GM12878 (cell line): ENCODE measurements at regions not wholly inside any gene's neighbourhood (a gene's known extent, or its start where the extent isn't known, plus 50 kb on each side); places are given as distances from the start of the nearest gene placed in this dataset.
A peak's percentile ranks its signal among the peaks of the same experiment; 100 is the strongest.

Experiments
- ATF3 ChIP-seq: IDR thresholded peaks from 2 replicates; pipeline ENCODE4 v1.6.1; 2011; ENCODE audit warnings: low read depth, mild to moderate bottlenecking, low read length, moderate library complexity, borderline replicate concordance; ENCODE audit errors: extremely low read depth
- EED ChIP-seq: sonication (generic); IDR thresholded peaks from 2 replicates; pipeline ENCODE4 v1.6.1; 2016; ENCODE audit warnings: antibody characterized with exemption, low read depth
- EP300 ChIP-seq, 2 experiments: fragments of 150-350 bp in 1 of 2; IDR thresholded peaks; 2 replicates each; pipeline ENCODE4 v1.6.1; 2011 to 2012; ENCODE audit warnings: low read depth in 2 of 2, low read length in 2 of 2, borderline replicate concordance in 1 of 2, improper control_type of control experiment in 1 of 2, inconsistent platforms in 1 of 2; ENCODE audit not compliant: control insufficient read depth in 1 of 2
- IKZF1 ChIP-seq: fragments of 450-650 bp; conservative IDR thresholded peaks from 2 replicates; pipeline ENCODE4 v1.6.1; 2017; ENCODE audit warnings: antibody characterized with exemption, mild to moderate bottlenecking
- JUND ChIP-seq: IDR thresholded peaks from 2 replicates; pipeline ENCODE4 v1.6.1; 2012; ENCODE audit warnings: low read depth, mild to moderate bottlenecking, low read length, improper control_type of control experiment, moderate library complexity
- MEF2A ChIP-seq: IDR thresholded peaks from 2 replicates; pipeline ENCODE4 v1.6.1; 2011; ENCODE audit warnings: low read depth, mild to moderate bottlenecking, low read length, moderate library complexity; ENCODE audit not compliant: insufficient read depth
- MXI1 ChIP-seq: fragments of 150-350 bp; IDR thresholded peaks from 2 replicates; pipeline ENCODE4 v1.6.1; 2011; ENCODE audit warnings: low read depth, mild to moderate bottlenecking, inconsistent platforms, low read length, improper control_type of control experiment
- NBN ChIP-seq: fragments of 450-650 bp; IDR thresholded peaks from 2 replicates; pipeline ENCODE4 v1.6.1; 2016
- POLR2A ChIP-seq: IDR thresholded peaks from 2 replicates; pipeline ENCODE4 v1.6.1; 2011; ENCODE audit warnings: low read depth, mild to moderate bottlenecking, low read length
- RELA ChIP-seq: fragments of 450-650 bp; IDR thresholded peaks from 2 replicates; pipeline ENCODE4 v1.8.0; 2014; ENCODE audit warnings: borderline replicate concordance; ENCODE audit not compliant: partially characterized antibody
- SPI1 ChIP-seq: IDR thresholded peaks from 2 replicates; pipeline ENCODE4 v1.6.1; 2011; ENCODE audit warnings: low read depth, mild to moderate bottlenecking, low read length, moderate library complexity, borderline replicate concordance; ENCODE audit not compliant: insufficient read depth
- USF2 ChIP-seq: IDR thresholded peaks from 2 replicates; pipeline ENCODE4 v1.6.1; 2011; ENCODE audit warnings: low read depth, low read length, improper control_type of control experiment, borderline replicate concordance
- ZNF274 ChIP-seq: IDR thresholded peaks from one replicate; pipeline ENCODE4 v1.8.0; 2011; ENCODE audit not compliant: insufficient read length, insufficient read depth
- TF ChIP-seq, protein P1 (sequence below), 3 experiments: IDR thresholded peaks in 2 of 3; conservative IDR thresholded peaks in 1 of 3; 2 replicates each; pipeline ENCODE4 v1.5.1; 2011; ENCODE audit warnings: low read depth in 3 of 3, low read length in 3 of 3, mild to moderate bottlenecking in 3 of 3, control low read depth in 2 of 3, moderate library complexity in 2 of 3, inconsistent platforms in 1 of 3, mixed read lengths in 1 of 3; ENCODE audit not compliant: control insufficient read depth in 2 of 3, insufficient read depth in 1 of 3; ENCODE audit errors: extremely low read depth in 1 of 3

- TF ChIP-seq, protein P1, sequence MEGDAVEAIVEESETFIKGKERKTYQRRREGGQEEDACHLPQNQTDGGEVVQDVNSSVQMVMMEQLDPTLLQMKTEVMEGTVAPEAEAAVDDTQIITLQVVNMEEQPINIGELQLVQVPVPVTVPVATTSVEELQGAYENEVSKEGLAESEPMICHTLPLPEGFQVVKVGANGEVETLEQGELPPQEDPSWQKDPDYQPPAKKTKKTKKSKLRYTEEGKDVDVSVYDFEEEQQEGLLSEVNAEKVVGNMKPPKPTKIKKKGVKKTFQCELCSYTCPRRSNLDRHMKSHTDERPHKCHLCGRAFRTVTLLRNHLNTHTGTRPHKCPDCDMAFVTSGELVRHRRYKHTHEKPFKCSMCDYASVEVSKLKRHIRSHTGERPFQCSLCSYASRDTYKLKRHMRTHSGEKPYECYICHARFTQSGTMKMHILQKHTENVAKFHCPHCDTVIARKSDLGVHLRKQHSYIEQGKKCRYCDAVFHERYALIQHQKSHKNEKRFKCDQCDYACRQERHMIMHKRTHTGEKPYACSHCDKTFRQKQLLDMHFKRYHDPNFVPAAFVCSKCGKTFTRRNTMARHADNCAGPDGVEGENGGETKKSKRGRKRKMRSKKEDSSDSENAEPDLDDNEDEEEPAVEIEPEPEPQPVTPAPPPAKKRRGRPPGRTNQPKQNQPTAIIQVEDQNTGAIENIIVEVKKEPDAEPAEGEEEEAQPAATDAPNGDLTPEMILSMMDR (IDR thresholded peaks at IDR 0.05 in 2 of 3, conservative IDR thresholded peaks at IDR 0.05 in 1 of 3; ENCODE audit: control insufficient read depth in 2 of 3, extremely low read depth in 1 of 3, insufficient read depth in 1 of 3, low read depth in 3 of 3, low read length in 3 of 3) = peak; percentile 72 to 80 (median 79)
- no peak for TF ChIP-seq JUND
- TF ChIP-seq POLR2A = no peak
- no peak for TF ChIP-seq USF2
- TF ChIP-seq EP300 (IDR thresholded peaks at IDR 0.05; ENCODE audit: borderline replicate concordance in 1 of 2, control insufficient read depth in 1 of 2, low read depth in 2 of 2, low read length in 2 of 2) = no peak
- TF ChIP-seq MXI1 = no peak
- TF ChIP-seq IKZF1 = no peak
- TF ChIP-seq SPI1 = no peak
- no peak for TF ChIP-seq ATF3
- TF ChIP-seq RELA = no peak
- TF ChIP-seq NBN = no peak
- no peak for TF ChIP-seq ZNF274
- TF ChIP-seq EED = no peak
- TF ChIP-seq MEF2A = no peak
Measured at GRCh38 chr20:22339091-22339881, 245.1 kb downstream of the FOXA2 start.
